ENCODE measurements at regions not wholly inside any gene's neighbourhood (a gene's known extent, or its start where the extent isn't known, plus 50 kb on each side); places are given as distances from the start of the nearest gene placed in this dataset.
A peak's percentile ranks its signal among the peaks of the same experiment; 100 is the strongest.
"Not testable (repeated sequence)": the region's sequence is repeated elsewhere in the genome, so short reads cannot be mapped to it uniquely, and the experiment has no call there.

GRCh38 chr13:80083853-80084676, 256.9 kb downstream of the SPRY2 start:
- no peaks in the 10 kb centered on the region for H3K36me3 Mint-ChIP-seq
- no peak for DNase-seq (ENCODE audit: low spot score)
- no peaks in the 10 kb centered on the region for H3K9me3 Mint-ChIP-seq
- no peak overlapping the region for H3K27ac Mint-ChIP-seq
- H3K4me3 Mint-ChIP-seq = no peak overlapping the region
- H3K4me1 Mint-ChIP-seq (ENCODE audit: low read depth in 2 of 2) = no peaks in the 10 kb centered on the region
- no peak for ATAC-seq
- H3K27me3 Mint-ChIP-seq = no peaks in the 10 kb centered on the region

DNA sequence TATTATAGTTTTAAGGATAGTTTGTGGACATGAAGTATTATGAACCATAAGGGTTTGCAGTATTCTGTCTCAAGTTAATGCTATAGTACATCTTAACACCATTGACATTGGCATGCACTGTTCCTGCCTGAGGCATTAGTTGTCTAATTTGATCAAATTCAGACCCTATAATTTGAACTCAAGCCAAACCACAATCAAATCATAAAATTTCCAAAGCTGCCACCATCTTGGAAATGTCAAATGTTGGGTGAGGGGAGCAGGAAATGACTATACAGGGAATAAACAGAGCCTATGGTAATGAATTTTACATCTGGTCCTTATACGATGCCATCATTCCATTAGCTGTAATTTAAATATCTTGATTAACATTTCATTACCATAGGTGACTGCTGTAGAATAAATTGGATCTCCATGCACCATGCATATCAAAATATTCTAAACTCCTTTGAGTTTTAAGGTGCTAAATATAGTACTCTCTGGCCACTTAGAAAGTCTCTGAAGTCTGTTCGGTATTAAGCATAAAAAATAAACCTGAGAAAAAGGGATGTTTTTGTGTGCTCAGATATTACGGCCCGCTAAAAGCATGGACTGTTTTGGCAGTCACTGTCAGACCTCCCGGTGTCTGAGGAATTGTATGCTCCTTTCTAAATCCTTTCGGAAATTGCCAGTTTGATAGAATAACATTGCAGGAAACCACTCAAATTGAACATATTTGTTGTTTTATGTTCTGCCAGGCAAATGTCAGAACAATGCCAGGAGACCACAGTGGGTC, 257.7 kb downstream of the SPRY2 start:
- no peak overlapping the region for H3K4me3 Mint-ChIP-seq
- H3K4me1 Mint-ChIP-seq (ENCODE audit: low read depth in 2 of 2) = no peaks in the 10 kb centered on the region
- H3K27me3 Mint-ChIP-seq = no peaks in the 10 kb centered on the region
- H3K36me3 Mint-ChIP-seq = no peaks in the 10 kb centered on the region
- no peak overlapping the region for H3K27ac Mint-ChIP-seq
- no peak for ATAC-seq
- no peak for DNase-seq (ENCODE audit: low spot score)
- H3K9me3 Mint-ChIP-seq = no peaks in the 10 kb centered on the region

GRCh38 chr13:80082396-80083080, 258.4 kb downstream of the SPRY2 start:
- no peak overlapping the region for H3K4me3 Mint-ChIP-seq
- no peaks in the 10 kb centered on the region for H3K36me3 Mint-ChIP-seq
- DNase-seq (ENCODE audit: low spot score) (no peak), ATAC-seq (no peak)
- H3K4me1 Mint-ChIP-seq (ENCODE audit: low read depth in 2 of 2) = no peaks in the 10 kb centered on the region
- no peak overlapping the region for H3K27ac Mint-ChIP-seq
- no peaks in the 10 kb centered on the region for H3K27me3 Mint-ChIP-seq
- H3K9me3 Mint-ChIP-seq = peaks cover under 1% of the 10 kb centered on the region

DNA sequence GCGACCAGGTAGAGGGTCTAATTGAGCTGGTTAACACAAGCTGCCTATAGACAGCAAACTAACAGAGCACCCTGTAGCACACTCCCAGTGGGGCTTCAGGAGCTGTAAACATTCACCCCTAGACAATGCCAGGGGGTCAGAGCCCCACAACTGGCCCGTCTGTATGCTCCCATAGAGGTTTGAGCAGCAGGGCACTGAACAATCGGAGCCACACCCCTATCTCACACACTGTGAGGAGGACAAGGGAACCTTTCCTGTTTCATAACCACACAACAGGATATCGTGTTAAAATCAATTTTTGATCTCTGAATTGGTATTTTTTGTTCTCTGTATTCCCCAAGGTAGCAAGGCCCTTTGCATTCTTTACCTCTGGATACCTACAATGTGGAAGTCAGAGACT, 266.1 kb downstream of the SPRY2 start:
- Mint-ChIP-seq H3K27ac (no peak overlapping the region), H3K27me3 (no peaks in the 10 kb centered on the region), H3K4me3 (no peak overlapping the region), H3K4me1 (ENCODE audit: low read depth in 2 of 2) (peaks cover 0 to 5% of the 10 kb centered on the region in 2 donors), H3K9me3 (peaks cover 2% of the 10 kb centered on the region), H3K36me3 (no peaks in the 10 kb centered on the region)
- ATAC-seq (peak in 1 of 2 donors; percentile 24), DNase-seq (ENCODE audit: low spot score) (no peak)

DNA sequence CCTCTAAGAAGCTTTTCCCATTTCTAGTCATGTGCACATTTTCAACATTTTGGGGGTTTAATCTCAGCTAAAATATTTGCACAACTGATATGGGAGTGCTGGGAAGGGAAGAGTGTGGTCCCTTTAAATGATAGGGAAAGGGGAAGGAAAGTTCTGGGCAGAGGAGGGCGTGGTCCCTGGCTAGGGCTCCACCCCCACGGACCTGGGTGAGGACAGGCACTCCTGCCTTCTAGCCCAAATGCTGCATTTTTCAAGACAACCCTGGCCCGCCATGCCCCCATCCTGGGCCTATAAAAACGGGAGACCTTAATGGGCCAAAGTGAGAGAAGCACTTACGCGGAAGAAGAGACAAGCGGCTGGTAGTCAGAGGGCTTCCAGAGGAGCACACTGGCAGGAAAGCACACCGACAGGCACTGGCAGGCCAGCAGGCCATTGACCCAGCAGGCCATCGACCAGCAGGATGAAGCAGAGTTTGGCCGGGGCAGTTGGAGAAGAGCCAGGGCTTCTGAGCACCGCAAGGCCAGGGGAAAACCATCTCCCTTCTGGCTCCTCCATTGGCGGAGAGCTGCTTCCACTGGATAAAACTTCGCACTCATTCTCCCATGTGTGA, 266.7 kb downstream of the SPRY2 start:
- H3K27ac Mint-ChIP-seq = no peak overlapping the region
- H3K4me1 Mint-ChIP-seq (ENCODE audit: low read depth in 2 of 2) = peaks cover 0 to 5% of the 10 kb centered on the region in 2 donors
- H3K27me3 Mint-ChIP-seq = no peaks in the 10 kb centered on the region
- peaks cover 2% of the 10 kb centered on the region for H3K9me3 Mint-ChIP-seq
- no peaks in the 10 kb centered on the region for H3K36me3 Mint-ChIP-seq
- H3K4me3 Mint-ChIP-seq = no peak overlapping the region
- DNase-seq (ENCODE audit: low spot score) (no peak), ATAC-seq (no peak)

- H3K27me3 Mint-ChIP-seq = no peaks in the 10 kb centered on the region
- H3K27ac Mint-ChIP-seq = no peak overlapping the region
- no peaks in the 10 kb centered on the region for H3K36me3 Mint-ChIP-seq
- peaks cover 0 to 5% of the 10 kb centered on the region in 2 donors for H3K4me1 Mint-ChIP-seq (ENCODE audit: low read depth in 2 of 2)
- H3K9me3 Mint-ChIP-seq = no peaks in the 10 kb centered on the region
- DNase-seq (ENCODE audit: low spot score) (no peak), ATAC-seq (no peak)
- no peak overlapping the region for H3K4me3 Mint-ChIP-seq
Measured at GRCh38 chr13:80072231-80072630, 268.7 kb downstream of the SPRY2 start.

GRCh38 chr13:80070024-80070703, 270.8 kb downstream of the SPRY2 start:
- DNase-seq (ENCODE audit: low spot score) = no peak
- Mint-ChIP-seq H3K9me3 (no peaks in the 10 kb centered on the region), H3K27ac (no peak overlapping the region), H3K4me3 (no peak overlapping the region), H3K4me1 (ENCODE audit: low read depth in 2 of 2) (peaks cover 0 to 5% of the 10 kb centered on the region in 2 donors), H3K27me3 (no peaks in the 10 kb centered on the region), H3K36me3 (no peaks in the 10 kb centered on the region)
- no peak for ATAC-seq

GRCh38 chr13:80069374-80069773, 271.6 kb downstream of the SPRY2 start:
- no peak for DNase-seq (ENCODE audit: low spot score)
- no peaks in the 10 kb centered on the region for H3K27me3 Mint-ChIP-seq
- ATAC-seq = no peak
- H3K4me3 Mint-ChIP-seq = no peak overlapping the region
- H3K9me3 Mint-ChIP-seq = no peaks in the 10 kb centered on the region
- H3K27ac Mint-ChIP-seq = no peak overlapping the region
- peaks cover 0 to 5% of the 10 kb centered on the region in 2 donors for H3K4me1 Mint-ChIP-seq (ENCODE audit: low read depth in 2 of 2)
- no peaks in the 10 kb centered on the region for H3K36me3 Mint-ChIP-seq

DNA sequence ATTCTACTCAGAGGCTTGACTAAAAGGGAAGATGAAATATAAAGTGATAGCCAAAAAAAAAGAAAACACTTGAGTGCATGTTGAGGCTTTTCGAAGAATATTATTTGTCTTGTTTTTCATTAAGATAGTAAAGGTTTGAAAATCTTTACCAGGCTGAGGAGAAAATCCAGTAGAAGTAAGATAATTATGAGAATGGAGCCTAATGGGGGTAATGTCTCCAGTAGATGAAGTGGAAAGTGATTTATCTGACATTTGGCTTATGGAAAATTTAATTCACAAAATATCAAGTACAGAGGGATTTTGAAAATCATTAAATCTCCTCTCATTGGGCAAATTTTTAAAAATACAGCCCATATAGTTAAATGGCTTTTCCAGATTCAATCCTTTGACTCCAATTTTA, 274.9 kb downstream of the SPRY2 start:
- no peaks in the 10 kb centered on the region for H3K27me3 Mint-ChIP-seq
- no peak overlapping the region for H3K4me3 Mint-ChIP-seq
- H3K27ac Mint-ChIP-seq = no peak overlapping the region

GRCh38 chr13:80062416-80062815, 278.5 kb downstream of the SPRY2 start:
- H3K27ac Mint-ChIP-seq; DNase-seq (ENCODE audit: low spot score); H3K27me3 Mint-ChIP-seq; H3K4me1 Mint-ChIP-seq (ENCODE audit: low read depth in 2 of 2); H3K4me3 Mint-ChIP-seq; ATAC-seq; H3K36me3 Mint-ChIP-seq; H3K9me3 Mint-ChIP-seq: not testable (repeated sequence)

More for the DNA sequence above, 274.9 kb downstream of the SPRY2 start:
- no peaks in the 10 kb centered on the region for H3K4me1 Mint-ChIP-seq (ENCODE audit: low read depth in 2 of 2)
- H3K36me3 Mint-ChIP-seq = no peaks in the 10 kb centered on the region
- H3K9me3 Mint-ChIP-seq = no peaks in the 10 kb centered on the region
- ATAC-seq (no peak), DNase-seq (ENCODE audit: low spot score) (no peak)

- DNase-seq (ENCODE audit: low spot score) (no peak), ATAC-seq (no peak)
- Mint-ChIP-seq H3K27me3 (peaks cover 0 to 2% of the 10 kb centered on the region in 2 donors), H3K9me3 (no peaks in the 10 kb centered on the region), H3K36me3 (no peaks in the 10 kb centered on the region), H3K4me1 (ENCODE audit: low read depth in 2 of 2) (no peaks in the 10 kb centered on the region), H3K27ac (no peak overlapping the region), H3K4me3 (no peak overlapping the region)
Measured at GRCh38 chr13:80059789-80060188, 281.1 kb downstream of the SPRY2 start.

DNA sequence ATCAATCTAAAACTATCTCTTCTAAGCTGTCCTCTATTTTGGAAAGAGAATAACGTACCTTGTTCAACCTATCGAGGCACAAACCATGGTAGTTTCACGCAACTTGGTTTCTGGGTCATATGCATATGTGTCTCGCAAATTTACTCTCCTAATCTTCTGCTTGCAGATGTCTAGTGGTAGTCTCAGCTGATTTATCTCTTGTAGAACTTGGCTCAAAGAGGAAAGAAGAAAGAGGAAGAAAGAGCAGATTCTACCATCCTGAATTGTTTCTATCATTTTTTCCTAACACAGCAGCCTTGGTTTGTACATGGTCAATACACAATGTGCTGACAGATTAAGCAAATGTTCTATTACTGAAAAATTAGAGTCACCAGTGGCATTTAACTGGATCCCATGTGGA, 282.3 kb downstream of the SPRY2 start:
- no peak for ATAC-seq

DNA sequence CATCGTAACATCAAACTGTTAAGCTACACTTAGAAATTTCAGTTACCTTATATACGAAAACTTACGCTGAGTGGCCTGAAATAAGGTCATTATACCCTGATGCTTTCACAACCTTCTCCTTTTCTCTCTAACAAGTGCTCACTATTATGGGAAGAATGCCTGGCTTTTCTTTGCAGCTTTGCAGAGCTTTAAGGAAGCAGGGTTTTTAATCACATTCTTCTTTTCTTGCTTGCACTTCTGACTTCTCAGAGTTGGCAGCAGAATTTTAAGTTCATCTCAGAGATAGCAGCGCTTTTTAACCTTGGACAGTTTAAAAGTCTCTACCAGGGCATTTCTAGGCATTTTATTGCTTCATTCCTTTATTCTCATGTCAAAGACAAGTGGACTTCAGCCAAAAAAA, 285.1 kb downstream of the SPRY2 start:
- H3K9me3 Mint-ChIP-seq = no peaks in the 10 kb centered on the region
- no peak overlapping the region for H3K27ac Mint-ChIP-seq
- no peaks in the 10 kb centered on the region for H3K36me3 Mint-ChIP-seq
- DNase-seq (ENCODE audit: low spot score) (no peak), ATAC-seq (no peak)
- peaks cover 4% of the 10 kb centered on the region in 2 donors for H3K4me1 Mint-ChIP-seq (ENCODE audit: low read depth in 2 of 2)
- H3K27me3 Mint-ChIP-seq = peaks cover 0 to 4% of the 10 kb centered on the region in 2 donors
- H3K4me3 Mint-ChIP-seq = no peak overlapping the region

More for the DNA sequence above, 282.3 kb downstream of the SPRY2 start:
- DNase-seq (ENCODE audit: low spot score) = no peak
- Mint-ChIP-seq H3K27me3 (peaks cover 0 to 4% of the 10 kb centered on the region in 2 donors), H3K4me3 (no peak overlapping the region), H3K9me3 (no peaks in the 10 kb centered on the region), H3K27ac (no peak overlapping the region), H3K4me1 (ENCODE audit: low read depth in 2 of 2) (no peaks in the 10 kb centered on the region), H3K36me3 (no peaks in the 10 kb centered on the region)

Data from natural killer cell treated with Interleukin-12 subunit alpha and Interleukin-12 subunit beta and Interleukin-15 and Interleukin-18, amount 100 ng/mL, for 72 hours (primary cell).